Left lung (tissue), 4 donors: ENCODE measurements at regions not wholly inside any gene's neighbourhood (a gene's known extent, or its start where the extent isn't known, plus 50 kb on each side); places are given as distances from the start of the nearest gene placed in this dataset.

Experiments used
- ATAC-seq: fragments of 200-7000 bp; cut with Tn5 transposase; one replicate; pipeline ENCODE4 v1.9.1; 2020; ENCODE audit warnings: moderate library complexity
- DNase-seq, 4 donors: peaks; one replicate each; pipeline ENCODE4 v3.0.0-alpha.2; 2013 to 2020
- H3K27ac ChIP-seq, 2 donors: fragments of 200-600 bp; sonication (generic) in 1 of 2; one replicate each; pipeline versions ENCODE4 v1.5.0 to v1.8.0; 2020 to 2021
- H3K27me3 ChIP-seq, 2 donors: fragments of 200-600 bp; sonication (generic) in 1 of 2; one replicate each; pipeline versions ENCODE4 v1.5.0 to v1.8.0; 2020 to 2021
- H3K36me3 ChIP-seq, 2 donors: fragments of 200-600 bp; sonication (generic) in 1 of 2; one replicate each; pipeline versions ENCODE4 v1.5.0 to v1.8.0; 2020 to 2021
- H3K4me1 ChIP-seq, 2 donors: fragments of 200-600 bp; one replicate each; pipeline ENCODE4 v1.8.0; 2021
- H3K4me3 ChIP-seq, 2 donors: fragments of 200-600 bp; sonication (generic) in 1 of 2; one replicate each; pipeline versions ENCODE4 v1.5.0 to v1.8.0; 2020 to 2021; ENCODE audit warnings: mild to moderate bottlenecking in 1 of 2
- H3K9me3 ChIP-seq, 2 donors: fragments of 200-600 bp; sonication (generic) in 1 of 2; one replicate each; pipeline versions ENCODE4 v1.5.0 to v1.8.0; 2020 to 2021
- CTCF ChIP-seq, 2 donors: fragments of 200-600 bp; sonication (generic) in 1 of 2; IDR thresholded peaks; one replicate each; pipeline versions ENCODE4 v1.5.0 to v1.8.0; 2021; ENCODE audit warnings: antibody characterized with exemption in 2 of 2
- intact Hi-C, 2 donors: fragments of 100-400 bp; cut with DNase I; formaldehyde crosslinking; loops; one replicate each; pipeline versions ENCODE4 v1.11.2 to v1.14.2; 2022
- donor health status: DM: no; HTN: yes; CAD: no.
- donor health status: DM: no; HTN: no; CAD: no.

DNA sequence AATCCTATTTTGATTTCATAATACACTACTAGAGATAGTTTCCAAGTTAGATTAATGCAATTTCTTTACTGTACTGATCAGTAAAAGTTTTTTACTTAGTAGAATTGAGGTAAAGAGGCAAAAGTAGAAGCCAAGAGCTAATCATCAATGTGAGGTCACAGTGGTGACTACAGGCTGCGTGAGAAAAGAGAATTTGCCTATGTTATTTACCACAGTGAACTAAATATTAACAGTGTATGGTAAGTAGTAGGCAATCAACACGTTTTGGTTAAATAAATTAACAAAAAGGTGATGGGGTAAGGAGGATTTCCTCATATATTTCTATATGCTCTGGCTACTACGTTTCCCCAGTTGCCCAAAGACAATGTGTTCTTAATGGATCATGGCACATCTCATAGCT, 202.2 kb upstream of the CMC1 start:
- Histone ChIP-seq H3K36me3 (no peaks in the 10 kb centered on the region), H3K4me3 (no peak overlapping the region), H3K27ac (no peak overlapping the region), H3K4me1 (no peaks in the 10 kb centered on the region), H3K27me3 (no peaks in the 10 kb centered on the region), H3K9me3 (no peaks in the 10 kb centered on the region)
- ATAC-seq (no peak), DNase-seq (no peak)
- no peak for TF ChIP-seq CTCF (IDR thresholded peaks at IDR 0.05)
- intact Hi-C loops, result no loop called here

DNA sequence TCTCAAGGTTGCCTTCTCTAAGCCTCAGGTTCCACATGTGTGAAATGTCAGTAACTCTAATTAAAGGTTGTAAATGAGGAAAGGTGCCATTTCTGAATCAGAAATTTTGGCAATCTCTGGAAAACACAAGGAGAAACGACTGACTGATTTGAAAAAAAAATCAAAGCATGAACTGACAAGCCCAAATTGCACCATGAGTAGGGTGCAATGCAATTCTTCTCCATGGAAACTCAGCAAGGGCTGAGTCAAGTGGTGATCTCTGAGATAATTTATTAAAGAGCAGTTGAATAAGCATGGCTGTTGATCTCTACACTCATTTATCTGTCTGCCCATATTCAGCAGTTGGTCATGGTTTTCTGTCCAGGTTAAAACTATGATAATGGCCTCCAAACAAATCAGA, 201.6 kb upstream of the CMC1 start:
- intact Hi-C loops, result no loop called here

DNA sequence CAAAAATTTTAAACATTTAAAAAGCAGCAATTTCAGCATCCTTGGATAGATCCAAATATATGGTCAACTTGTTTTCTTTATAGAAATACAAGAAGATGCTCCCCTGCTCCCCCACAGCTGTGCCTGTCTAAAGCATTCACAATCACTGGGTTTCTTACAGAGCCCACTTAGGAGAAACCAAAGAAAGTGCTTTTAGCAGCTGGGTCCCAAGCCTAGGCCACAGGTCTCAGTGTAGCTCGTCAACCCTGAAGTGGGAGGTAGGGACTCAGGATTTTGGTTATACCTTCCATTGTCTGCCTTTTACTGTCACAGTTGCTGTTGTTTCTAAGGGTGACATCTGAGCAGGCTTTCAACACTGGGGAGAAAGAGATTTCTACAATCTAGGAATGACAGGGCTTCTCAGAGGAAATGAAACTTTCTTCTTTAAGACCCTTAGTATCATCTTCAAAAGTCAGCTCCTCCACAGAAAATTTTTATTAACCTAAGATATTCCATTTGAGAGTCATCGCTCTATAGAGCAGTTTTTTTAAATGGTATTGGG, 199.3 kb upstream of the CMC1 start:
- Histone ChIP-seq H3K27ac (no peak overlapping the region), H3K9me3 (no peaks in the 10 kb centered on the region), H3K36me3 (no peaks in the 10 kb centered on the region), H3K4me1 (no peaks in the 10 kb centered on the region), H3K27me3 (no peaks in the 10 kb centered on the region), H3K4me3 (no peak overlapping the region)
- no peak for ATAC-seq
- no peak for TF ChIP-seq CTCF (IDR thresholded peaks at IDR 0.05)
- intact Hi-C loops, result no loop called here
- DNase-seq, result no peak

More for the DNA sequence above, 201.6 kb upstream of the CMC1 start:
- H3K27me3 ChIP-seq, result no peaks in the 10 kb centered on the region
- no peak for ATAC-seq
- H3K27ac ChIP-seq, result no peak overlapping the region
- TF ChIP-seq CTCF (IDR thresholded peaks at IDR 0.05), result no peak
- no peaks in the 10 kb centered on the region for H3K4me1 ChIP-seq
- no peak for DNase-seq
- no peaks in the 10 kb centered on the region for H3K36me3 ChIP-seq
- H3K9me3 ChIP-seq, result no peaks in the 10 kb centered on the region
- no peak overlapping the region for H3K4me3 ChIP-seq

GRCh38 chr3:28042707-28043106, 198.7 kb upstream of the CMC1 start:
- intact Hi-C loops, result no loop called here
- Histone ChIP-seq H3K4me1 (no peaks in the 10 kb centered on the region), H3K27ac (no peak overlapping the region), H3K4me3 (no peak overlapping the region), H3K9me3 (no peaks in the 10 kb centered on the region), H3K27me3 (no peaks in the 10 kb centered on the region), H3K36me3 (no peaks in the 10 kb centered on the region)
- ATAC-seq (no peak), DNase-seq (no peak)
- TF ChIP-seq CTCF (IDR thresholded peaks at IDR 0.05), result no peak

DNA sequence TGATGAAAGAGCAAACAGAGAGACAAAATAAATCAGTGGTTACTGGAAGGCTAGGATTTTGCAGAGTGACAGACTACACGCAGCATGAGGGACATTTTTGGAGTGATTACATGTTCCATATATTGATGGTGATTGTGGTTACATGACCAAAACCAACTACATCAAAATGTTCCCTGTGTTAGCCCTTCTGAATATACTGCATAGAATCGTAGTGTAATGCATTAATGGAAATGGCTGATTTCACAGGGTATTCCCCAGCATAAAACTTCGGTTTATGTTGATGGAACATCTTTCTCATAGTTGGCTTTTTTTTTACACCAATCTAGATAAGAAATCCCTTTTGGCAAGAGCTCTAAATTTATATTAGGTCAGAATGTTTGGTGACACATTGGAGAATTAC, 191.3 kb upstream of the CMC1 start:
- Histone ChIP-seq H3K27me3 (no peaks in the 10 kb centered on the region), H3K36me3 (no peaks in the 10 kb centered on the region), H3K4me3 (no peak overlapping the region), H3K27ac (no peak overlapping the region), H3K4me1 (no peaks in the 10 kb centered on the region), H3K9me3 (no peaks in the 10 kb centered on the region)
- DNase-seq (no peak), ATAC-seq (no peak)
- intact Hi-C loops, result no loop called here
- no peak for TF ChIP-seq CTCF (IDR thresholded peaks at IDR 0.05)
